GM04504 (cell line): ENCODE measurements at regions not wholly inside any gene's neighbourhood (a gene's known extent, or its start where the extent isn't known, plus 50 kb on each side); places are given as distances from the start of the nearest gene placed in this dataset.

ENCODE experiments used
- DNase-seq: peaks from one replicate; pipeline ENCODE4 v3.0.0-alpha.2; 2012; ENCODE audit warnings: low read depth

DNA sequence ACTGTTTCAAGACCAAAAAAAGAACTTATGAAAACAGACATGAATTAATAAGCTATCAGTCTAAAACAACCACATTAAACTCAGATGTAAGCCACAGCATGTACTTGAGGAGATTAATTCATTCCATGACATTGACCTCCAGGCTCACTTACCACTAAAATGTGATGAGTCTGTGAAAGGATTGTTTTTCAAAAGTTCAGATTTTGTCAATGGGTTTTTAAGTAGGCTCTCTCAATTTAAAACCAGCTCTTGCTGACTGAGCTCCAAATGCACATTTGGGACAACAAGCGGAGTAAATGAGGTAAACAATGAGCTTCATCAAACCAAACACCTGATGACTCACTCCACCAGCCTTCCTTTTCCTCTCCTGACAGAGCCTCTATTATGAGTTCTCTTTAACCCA, 197.0 kb downstream of the SIM1 start:
- no peak for DNase-seq

DNA sequence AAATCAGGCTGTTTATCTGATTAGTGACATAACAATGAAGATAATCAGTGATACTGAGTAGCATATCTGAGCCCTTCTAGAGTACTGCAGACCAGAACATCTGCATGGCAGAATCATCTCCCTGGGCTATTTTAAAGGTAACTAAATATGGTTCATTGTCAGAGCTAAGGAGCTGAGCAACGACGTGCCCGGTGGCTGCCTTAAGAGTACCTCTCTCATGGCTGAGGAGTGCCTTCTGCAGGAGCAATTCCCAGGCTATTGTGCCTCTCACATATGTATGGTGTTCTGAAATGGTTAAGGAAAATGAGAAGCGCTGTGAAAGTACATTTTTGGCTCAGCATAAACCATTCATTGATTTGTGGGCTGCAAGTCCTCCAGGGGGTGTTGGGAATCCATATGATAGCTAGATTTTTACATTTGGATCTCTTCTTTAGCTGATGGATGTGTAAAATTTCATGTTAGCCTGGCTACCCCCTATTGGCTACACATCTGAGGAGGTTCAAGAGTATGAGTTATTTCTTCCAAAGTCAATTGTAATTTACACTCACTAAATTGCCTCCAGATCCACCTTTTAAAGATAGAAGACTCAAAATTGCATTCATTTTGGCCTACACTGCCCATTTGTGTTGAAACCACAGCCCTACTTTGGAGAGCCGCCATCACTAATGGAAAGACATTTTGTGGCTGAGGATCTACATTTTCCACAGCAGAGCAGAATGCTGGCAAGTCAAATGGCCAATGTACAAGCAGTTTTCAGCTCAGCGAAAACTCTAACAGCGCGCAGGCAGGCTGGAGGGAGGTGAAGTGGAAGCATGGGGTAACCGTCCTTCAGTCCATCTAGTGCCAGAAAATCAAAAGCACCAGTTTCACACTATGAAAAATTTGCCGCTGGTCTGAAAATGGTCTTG, 198.0 kb downstream of the SIM1 start:
- DNase-seq = no peak

DNA sequence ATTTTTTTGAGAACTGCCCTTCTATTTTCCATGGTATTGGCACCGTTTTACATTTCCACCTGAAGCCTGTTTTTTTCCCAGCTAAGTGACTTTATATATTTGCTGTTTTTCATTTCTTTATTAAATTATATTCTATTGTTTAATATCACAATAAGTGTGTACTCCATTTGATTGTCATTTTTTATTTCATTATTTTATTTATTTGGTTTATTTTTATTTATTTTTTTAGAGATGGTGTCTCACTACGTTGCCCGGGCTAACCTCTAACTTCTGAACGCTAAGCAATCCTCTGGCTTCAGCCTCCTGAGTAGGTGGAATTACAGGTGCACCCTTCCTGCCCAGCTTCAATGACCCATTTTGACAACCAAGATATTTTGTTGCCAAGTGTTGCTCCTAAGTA, 202.6 kb downstream of the SIM1 start:
- DNase-seq = no peak

DNA sequence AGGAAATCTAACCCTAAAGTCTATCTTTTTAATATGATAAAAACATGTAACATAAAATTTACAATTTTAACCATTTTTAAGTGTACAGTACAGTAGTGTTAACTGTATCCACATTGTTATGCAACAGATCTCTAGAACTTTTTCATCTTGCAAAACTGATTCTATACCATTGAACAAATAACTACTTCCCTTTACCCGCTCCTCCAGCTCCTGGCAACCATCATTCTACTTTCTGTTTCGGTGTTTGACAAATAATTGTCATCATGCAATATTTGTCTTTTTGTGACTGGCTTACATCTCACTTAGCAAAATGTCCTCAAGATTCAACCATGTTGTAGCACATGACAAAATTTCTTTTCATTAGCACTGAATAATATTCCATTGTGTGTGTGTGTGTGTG, 203.2 kb downstream of the SIM1 start:
- DNase-seq = no peak

DNA sequence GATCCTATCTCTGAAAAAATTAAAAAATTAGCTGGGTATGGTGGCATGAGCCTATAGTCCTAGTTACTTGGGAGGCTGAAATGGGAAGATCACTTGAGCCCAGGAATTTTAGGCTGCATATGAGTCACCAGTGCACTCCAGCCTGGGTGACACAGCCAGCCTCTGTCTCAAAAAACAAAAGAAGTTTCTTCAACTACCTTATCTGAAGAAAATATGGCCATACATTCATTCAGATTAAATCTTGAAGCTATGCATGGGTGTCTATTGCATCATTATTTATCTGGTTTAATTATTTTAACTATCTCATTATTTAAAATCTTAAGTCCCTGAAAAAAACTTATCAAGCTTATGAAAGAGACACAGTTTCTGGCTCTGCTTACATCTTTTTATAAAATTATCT, 204.1 kb downstream of the SIM1 start:
- no peak for DNase-seq

DNA sequence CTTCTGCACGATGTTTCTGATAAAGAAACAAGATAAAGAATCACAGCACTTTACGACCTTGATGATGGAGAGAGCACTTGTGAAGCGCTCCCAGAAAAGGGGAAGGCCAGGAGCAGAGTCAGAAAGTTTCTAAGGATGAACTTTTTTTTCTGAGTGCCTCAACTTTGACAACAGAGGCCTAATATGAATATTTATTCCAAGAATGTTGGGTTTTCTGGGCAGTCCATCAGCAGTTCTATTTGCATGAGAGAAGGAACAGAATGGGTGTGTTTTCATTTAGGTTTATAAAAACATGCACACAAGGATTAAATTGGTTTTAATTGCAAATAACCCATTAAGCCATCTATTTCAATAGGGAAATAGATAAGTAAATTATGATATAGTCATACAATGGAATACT, 204.9 kb downstream of the SIM1 start:
- DNase-seq = no peak

DNA sequence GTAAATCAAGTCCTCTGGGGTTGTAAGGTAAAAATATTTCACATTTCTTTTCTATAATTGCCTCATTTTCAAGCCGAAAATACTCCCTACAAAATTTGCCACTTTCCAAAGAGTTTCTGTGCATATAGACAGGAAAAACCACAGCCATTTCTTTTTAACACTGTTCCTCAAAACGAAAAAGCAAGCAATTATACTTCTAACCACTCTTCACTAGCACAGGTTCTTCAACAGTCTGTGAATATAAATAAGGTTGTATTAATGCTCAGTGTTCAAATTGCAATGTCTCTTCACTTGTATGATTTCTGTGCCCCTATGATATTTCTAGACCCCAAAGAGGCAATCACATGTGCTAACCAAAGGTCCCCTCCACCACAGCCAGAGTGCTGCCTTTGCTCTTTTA, 206.0 kb downstream of the SIM1 start:
- DNase-seq = no peak

DNA sequence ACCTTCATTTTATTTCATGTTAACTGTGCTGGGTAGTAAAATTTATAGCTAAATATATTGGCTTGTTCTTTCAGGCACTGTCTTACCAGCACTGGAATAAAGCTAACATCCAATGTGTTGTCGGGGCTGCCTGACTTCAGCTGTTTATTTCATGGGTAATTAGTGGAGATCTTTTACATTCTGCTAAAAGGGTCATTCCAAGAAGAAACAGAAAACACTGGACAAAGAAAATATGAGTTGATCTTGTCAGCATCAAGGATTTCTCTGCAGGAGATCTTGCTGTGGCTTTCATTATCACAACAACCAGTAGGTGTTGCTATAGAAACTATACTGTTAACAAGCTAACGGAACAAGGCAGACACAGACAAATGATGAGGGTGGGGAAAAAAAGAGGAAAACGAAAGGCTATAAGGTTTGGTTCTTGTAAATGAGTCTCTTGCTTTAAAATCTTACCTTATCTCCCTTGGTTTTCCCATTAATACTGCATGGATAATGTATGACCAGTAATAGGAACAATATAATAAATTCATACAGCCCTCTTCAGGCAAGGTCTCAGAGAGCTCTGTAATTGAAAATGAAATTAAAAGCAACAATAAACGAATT, 206.8 kb downstream of the SIM1 start:
- DNase-seq = no peak

DNA sequence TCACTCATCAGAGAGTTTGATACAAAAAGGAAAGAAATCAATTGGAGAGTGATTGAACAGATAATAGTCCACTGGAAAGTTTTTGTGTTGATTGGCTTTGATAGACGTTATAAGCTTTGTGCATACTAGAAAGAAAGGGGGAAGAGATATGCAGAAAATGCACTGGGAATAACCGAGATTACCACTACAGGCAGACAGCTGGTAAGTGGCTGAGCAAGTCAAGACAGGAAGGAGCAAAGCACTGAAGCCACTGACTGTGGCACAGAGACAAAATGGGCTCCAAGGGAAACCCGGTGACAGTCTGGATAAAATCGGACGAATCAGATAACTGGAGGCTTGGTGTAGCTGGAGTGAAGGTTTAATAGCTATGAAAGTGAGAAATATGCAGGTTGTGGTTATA, 209.0 kb downstream of the SIM1 start:
- DNase-seq = no peak

DNA sequence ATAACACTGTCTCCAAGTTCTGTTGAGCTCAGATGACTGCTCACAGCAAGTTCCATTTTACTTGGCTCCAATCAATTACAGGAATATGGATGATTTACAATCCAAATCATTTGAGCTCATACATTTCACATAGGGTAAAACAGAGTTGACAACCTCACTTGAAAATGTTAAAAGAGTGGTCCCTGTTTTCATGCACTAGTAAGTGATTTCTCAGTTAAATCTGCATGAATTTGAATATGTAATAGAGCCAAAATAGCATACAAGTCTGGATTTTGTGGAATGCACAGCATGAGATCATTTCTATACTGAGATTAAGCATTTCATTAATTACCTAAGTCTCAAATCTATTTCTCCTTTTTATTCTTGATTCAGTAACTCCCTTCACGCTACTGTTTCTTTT, 217.6 kb downstream of the SIM1 start:
- DNase-seq = no peak

DNA sequence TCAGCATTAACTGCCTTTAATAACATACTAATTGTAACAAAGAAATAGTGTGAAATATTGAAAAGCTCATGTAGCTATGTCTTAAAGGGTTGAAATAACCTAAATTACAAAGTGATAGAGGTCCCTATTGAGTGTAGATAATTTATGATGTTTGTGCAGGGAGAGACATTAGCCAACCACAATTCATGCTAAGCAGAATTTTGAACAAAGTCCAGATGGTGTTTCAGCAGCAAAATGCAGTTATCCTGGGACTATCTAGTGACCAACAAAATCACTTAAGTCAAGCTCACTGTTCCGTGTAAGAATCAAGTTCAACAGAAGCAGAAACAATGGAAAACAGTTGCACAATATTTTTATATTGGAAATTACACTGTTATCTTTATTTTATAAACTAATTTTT, 218.5 kb downstream of the SIM1 start:
- DNase-seq = no peak

DNA sequence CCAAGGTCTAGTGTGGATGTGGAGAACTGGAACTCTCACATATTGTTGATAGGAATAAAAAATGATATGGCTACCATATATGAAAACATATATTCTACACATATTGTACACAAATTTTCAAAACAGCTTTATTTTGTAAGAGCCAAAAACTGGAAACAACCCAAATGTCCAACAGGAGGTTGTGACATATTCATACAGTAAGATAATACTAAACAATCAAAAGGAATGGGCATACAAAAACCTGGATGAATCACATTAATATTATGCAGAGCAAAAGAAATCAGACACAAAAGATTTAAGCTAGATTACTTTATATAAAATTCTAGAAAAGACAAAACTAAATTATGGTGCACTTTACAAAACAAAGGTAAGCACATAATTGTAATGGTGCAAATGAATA, 223.9 kb downstream of the SIM1 start:
- no peak for DNase-seq

DNA sequence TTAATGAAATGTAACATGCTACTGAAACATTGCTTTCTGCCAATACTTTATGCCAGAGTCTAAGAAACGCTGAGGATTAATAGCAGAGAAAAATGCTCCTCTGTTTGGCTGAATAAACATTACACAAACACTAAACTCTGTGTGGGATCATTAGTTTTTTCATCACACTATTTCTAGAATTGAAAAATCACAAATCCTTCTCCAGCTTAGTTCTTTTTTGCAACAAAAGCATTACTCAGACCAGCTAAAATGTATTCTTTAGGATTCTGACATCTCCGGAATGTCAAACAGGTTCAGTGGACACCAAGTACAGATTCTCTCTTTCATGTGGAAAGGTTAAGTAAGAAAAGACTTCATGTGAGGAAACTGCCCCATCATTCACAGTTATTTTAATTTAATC, 226.9 kb downstream of the SIM1 start:
- DNase-seq = no peak

DNA sequence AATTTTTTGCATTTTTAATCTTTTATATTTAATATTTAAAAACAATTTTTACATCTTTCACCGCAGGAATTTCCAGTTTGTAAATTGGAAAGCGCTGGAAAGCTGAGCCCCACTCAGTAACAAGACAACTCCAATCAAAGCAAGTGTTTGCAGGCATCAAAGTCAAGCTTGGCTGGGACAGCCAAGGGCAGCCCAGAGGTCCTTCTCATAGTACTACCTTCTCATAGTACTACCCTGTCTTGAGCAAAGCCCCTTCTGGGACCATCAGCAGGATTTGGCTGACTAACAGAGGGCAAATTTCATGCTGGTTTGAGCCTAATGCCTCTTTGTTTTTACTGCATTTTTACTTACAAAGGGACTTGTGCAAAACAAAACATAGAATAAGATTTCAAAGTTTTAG, 228.3 kb downstream of the SIM1 start:
- DNase-seq = no peak

DNA sequence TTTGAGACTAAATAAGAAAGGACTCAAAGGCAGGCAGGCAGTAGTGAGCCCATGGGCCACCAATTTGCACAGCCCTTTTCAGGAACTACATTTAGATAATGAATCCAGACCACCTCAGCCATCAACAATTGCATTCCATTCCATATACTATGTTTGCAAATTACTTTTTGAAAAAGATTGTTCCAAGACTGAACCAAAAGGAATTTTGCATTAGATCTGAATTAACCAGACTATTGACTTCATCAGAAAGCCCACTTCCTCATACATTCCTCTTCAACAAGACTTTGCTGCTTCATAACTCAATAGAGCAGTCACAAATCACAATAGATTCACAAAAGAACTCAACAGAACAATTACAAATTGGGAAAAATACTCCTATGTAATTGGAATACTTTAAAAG, 229.1 kb downstream of the SIM1 start:
- DNase-seq = no peak

DNA sequence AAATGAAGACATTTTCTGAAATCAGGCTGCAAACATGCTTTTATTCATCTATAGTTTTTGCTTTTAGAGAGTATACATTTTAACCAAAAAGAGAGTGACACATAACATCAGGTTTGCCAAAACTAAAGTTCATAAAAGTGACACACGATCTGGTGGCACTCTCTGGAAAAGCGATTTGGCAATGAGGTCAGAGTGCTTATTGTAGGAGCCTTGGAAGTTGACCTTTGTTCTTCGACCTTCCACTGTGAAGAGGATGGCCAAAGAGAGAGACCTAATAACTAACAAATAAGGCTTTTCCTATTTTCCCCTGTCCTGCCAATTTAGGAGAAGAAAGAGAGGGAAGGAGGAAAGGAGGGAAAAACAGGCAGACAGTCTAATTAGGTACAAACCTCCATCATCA, 230.1 kb downstream of the SIM1 start:
- DNase-seq = no peak

DNA sequence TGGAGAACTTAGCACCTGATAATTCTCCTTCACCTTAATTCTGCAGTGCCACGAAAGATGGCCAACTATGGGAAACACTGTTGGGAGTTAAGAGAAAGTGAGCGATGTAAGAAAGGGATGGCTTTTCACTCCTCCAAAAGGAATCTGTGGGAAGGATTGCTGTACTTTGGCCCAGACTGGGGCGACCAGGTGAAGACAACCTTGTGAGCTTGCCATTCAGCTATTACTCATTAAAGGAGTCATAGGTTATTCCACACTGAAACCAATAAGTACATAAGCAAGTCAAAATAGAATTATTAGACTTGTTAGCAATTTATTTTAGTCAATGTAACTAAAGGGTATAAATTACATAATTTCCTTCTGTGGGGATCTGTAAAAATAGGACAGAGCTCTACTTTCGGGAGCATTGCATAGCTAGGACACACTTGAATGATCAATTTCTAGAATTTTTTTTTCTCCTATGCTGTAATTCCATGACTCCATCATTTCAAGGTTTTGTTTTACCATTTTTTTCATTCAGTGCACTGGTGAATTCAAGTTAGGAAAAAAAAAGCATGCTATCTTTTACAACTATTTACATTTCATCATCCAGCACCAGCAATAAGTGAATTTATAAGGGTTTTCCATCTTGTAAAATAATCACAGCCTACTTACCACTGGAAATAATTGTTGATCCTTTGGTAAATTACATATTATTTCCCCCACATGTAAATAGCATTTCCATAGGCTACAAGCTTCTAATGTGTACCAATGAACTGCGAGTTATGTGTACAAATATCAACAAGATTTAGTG, 231.7 kb downstream of the SIM1 start:
- no peak for DNase-seq

DNA sequence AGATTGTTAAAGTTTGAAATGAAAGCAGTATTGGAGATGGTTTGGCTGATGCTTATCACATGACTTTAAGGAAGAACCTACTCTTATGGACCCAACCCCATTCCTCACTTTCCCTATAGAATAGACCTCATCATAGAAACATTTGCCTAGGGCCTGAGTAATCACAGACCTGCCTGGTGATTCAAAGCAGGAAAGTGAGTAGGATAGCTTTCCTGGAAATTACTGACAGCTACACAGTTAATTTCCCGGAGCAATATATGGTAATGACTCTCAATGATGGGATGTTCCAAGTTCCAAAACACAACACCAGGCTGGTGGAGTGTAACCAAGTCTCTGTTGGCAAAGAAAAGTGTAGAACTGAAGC, 233.8 kb downstream of the SIM1 start:
- no peak for DNase-seq

DNA sequence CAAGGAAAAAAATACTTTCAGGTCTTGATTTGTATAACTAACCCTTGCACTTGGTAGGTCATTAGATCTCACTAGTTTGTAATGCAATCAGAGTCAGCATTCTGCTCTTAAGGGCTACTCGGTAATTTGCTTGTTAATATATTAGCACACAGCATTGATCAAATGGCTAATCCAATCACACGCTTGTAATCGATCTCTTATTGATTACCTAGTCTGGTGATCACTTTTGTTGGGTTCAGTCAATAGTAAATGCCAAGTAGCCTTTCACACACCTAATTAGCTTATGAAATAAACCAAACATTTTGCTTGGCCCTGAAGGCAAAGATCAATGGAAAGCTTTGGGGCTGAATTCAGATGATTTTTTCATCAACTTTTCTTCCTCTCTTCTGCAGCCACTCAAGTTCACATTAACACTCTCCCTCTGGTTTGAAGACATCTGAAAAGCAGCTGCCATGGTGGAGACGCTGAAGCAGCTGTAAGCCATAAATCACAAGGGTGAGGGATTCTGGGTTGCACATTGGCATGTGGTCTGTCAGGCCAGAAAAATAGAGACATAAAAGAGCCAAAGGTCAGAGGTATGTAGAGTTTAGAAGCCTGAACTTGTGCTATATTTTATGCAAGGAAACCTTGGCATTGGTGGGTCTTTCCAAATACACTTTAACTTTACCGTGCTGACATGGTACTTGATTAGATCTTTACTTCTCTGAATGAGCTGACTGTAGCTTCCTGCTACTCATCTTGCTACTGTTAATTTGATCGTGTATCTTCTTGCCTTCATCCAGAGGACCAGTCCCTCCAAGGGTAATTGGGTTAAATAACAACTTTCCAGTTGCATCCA, 234.4 kb downstream of the SIM1 start:
- no peak for DNase-seq

DNA sequence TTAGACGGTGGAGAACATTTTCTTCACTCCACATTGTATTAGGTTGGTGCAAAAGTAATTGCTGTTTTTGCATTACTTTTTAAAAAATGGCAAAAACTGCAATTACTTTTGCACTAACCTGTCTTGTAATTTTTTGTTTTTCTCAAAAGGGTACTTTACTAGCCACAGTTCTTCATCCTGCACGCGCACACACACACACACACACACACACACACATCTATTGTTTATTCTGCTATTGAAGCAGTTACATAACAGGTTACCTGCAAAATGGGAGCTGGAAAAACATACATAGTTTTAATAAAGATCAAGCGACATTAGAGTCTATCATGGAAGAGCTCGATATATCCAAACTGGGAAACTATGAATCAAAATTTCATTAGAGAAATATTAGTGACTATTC, 235.2 kb downstream of the SIM1 start:
- no peak for DNase-seq

DNA sequence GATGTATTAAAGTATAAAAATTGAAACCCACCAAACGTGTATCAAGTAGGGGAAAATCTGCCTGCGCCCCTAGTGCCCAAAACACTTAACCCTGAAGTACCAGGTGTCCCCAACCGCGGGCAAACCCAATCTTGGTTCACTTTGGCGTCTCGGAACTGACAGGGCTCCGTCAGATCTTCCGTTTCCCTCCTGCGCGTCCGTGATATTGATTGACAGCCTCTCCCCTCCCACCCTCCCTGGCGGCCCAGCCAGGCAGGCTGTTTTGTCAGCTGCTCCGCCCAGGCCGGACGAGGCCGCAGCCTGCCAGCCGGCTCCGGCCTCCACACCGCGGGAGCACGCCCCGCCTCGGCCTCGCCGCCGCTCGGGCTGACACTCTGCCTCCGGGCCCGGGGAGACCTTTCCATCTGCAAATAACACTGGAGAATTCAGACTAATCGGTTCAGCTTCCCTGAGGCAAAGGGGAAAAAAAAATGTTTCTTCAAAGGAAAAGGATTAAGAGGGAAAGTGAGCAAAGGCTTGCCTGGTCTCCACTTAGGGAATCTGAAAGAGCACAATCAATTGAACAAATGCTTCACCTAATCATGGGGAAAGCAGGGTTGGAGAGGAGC, 234.9 kb upstream of the MCHR2 start:
- no peak for DNase-seq

DNA sequence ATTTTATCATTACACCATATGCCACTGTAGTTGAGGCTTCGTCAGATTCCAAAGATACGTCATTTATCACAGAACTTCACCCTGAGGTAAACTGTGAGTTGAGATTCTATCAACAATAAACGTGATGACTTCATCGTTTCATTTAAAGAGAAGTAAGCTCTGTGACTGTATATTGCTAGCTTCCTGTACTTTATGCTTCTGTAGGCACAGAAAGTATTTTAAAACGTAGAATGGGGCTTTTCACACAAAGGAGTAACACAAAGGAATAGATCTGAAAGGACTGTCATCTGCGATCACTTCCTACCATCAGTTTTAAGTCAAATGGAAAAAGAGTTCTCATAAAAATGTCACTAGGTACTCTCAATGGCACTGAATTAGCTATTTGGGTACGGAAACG, 234.4 kb upstream of the MCHR2 start:
- DNase-seq = no peak
